T-helper 2 cell treated with Interferon-gamma antibody and Interleukin-4, amounts not matched to agents 5 μg/mL and 100 μg/mL, for 36 hours (primary cell): ENCODE measurements at regions not wholly inside any gene's neighbourhood (a gene's known extent, or its start where the extent isn't known, plus 50 kb on each side); places are given as distances from the start of the nearest gene placed in this dataset.
"Not testable (repeated sequence)": the region's sequence is repeated elsewhere in the genome, so short reads cannot be mapped to it uniquely, and the experiment has no call there.

ENCODE experiments used
- DNase-seq: peaks from one replicate; pipeline ENCODE4 v3.0.0; 2021; ENCODE audit warnings: low spot score
- H3K27ac Mint-ChIP-seq: one replicate; pipeline ENCODE4 v1.8.0; 2021; ENCODE audit warnings: mild to moderate bottlenecking, mixed read lengths
- H3K27me3 Mint-ChIP-seq: one replicate; pipeline ENCODE4 v1.8.0; 2021; ENCODE audit warnings: low read depth, mixed read lengths
- H3K36me3 Mint-ChIP-seq: one replicate; pipeline ENCODE4 v1.8.0; 2021; ENCODE audit warnings: low read depth, mixed read lengths
- H3K4me1 Mint-ChIP-seq: one replicate; pipeline ENCODE4 v1.8.0; 2021; ENCODE audit warnings: low read depth, mixed read lengths
- H3K4me3 Mint-ChIP-seq: one replicate; pipeline ENCODE4 v1.8.0; 2022; ENCODE audit warnings: mild to moderate bottlenecking, moderate library complexity, mixed read lengths
- H3K9me3 Mint-ChIP-seq: one replicate; pipeline ENCODE4 v1.8.0; 2021; ENCODE audit warnings: mixed read lengths

- Mint-ChIP-seq H3K36me3 (no peaks in the 10 kb centered on the region), H3K27me3 (no peaks in the 10 kb centered on the region), H3K27ac (no peak overlapping the region), H3K4me1 (no peaks in the 10 kb centered on the region), H3K4me3 (no peak overlapping the region), H3K9me3 (peaks cover 32% of the 10 kb centered on the region)
- no peak for DNase-seq
Observed at GRCh38 chr21:20276954-20277353, 721.3 kb upstream of the NCAM2 start.

GRCh38 chr21:20283836-20284235 is 714.4 kb upstream of the NCAM2 start:
- Mint-ChIP-seq H3K4me3 (no peak overlapping the region), H3K36me3 (no peaks in the 10 kb centered on the region), H3K27me3 (no peaks in the 10 kb centered on the region), H3K4me1 (no peaks in the 10 kb centered on the region), H3K27ac (no peak overlapping the region), H3K9me3 (peaks cover 8% of the 10 kb centered on the region)
- DNase-seq, result no peak

- H3K9me3 Mint-ChIP-seq, result peaks cover 19% of the 10 kb centered on the region
- H3K27ac Mint-ChIP-seq, result no peak overlapping the region
- no peaks in the 10 kb centered on the region for H3K36me3 Mint-ChIP-seq
- no peaks in the 10 kb centered on the region for H3K27me3 Mint-ChIP-seq
- no peaks in the 10 kb centered on the region for H3K4me1 Mint-ChIP-seq
- no peak for DNase-seq
- no peak overlapping the region for H3K4me3 Mint-ChIP-seq
Observed at GRCh38 chr21:20292280-20292679, 705.9 kb upstream of the NCAM2 start.

GRCh38 chr21:20292854-20293253 is 705.4 kb upstream of the NCAM2 start:
- DNase-seq, H3K27ac Mint-ChIP-seq, H3K4me3 Mint-ChIP-seq, H3K27me3 Mint-ChIP-seq, H3K4me1 Mint-ChIP-seq, H3K36me3 Mint-ChIP-seq: not testable (repeated sequence)
- H3K9me3 Mint-ChIP-seq, result peaks cover 24% of the 10 kb centered on the region

GRCh38 chr21:20301395-20301794 is 696.8 kb upstream of the NCAM2 start:
- no peak overlapping the region for H3K4me3 Mint-ChIP-seq
- no peak for DNase-seq
- no peaks in the 10 kb centered on the region for H3K27me3 Mint-ChIP-seq
- H3K27ac Mint-ChIP-seq, result no peak overlapping the region
- H3K36me3 Mint-ChIP-seq, result no peaks in the 10 kb centered on the region
- no peaks in the 10 kb centered on the region for H3K4me1 Mint-ChIP-seq
- peaks cover 32% of the 10 kb centered on the region for H3K9me3 Mint-ChIP-seq

GRCh38 chr21:20302084-20302483 is 696.1 kb upstream of the NCAM2 start:
- no peaks in the 10 kb centered on the region for H3K4me1 Mint-ChIP-seq
- peaks cover 30% of the 10 kb centered on the region for H3K9me3 Mint-ChIP-seq
- no peak for DNase-seq
- no peak overlapping the region for H3K27ac Mint-ChIP-seq
- H3K27me3 Mint-ChIP-seq, result no peaks in the 10 kb centered on the region
- no peaks in the 10 kb centered on the region for H3K36me3 Mint-ChIP-seq
- H3K4me3 Mint-ChIP-seq, result no peak overlapping the region

- Mint-ChIP-seq H3K36me3 (no peaks in the 10 kb centered on the region), H3K4me3 (no peak overlapping the region), H3K27ac (no peak overlapping the region), H3K4me1 (no peaks in the 10 kb centered on the region), H3K9me3 (peaks cover 43% of the 10 kb centered on the region), H3K27me3 (no peaks in the 10 kb centered on the region)
- DNase-seq, result no peak
Observed at GRCh38 chr21:20306836-20307235, 691.4 kb upstream of the NCAM2 start.

- no peak overlapping the region for H3K27ac Mint-ChIP-seq
- H3K9me3 Mint-ChIP-seq, result peaks cover 42% of the 10 kb centered on the region
- DNase-seq, result no peak
- H3K27me3 Mint-ChIP-seq, result no peaks in the 10 kb centered on the region
- H3K36me3 Mint-ChIP-seq, result no peaks in the 10 kb centered on the region
- no peaks in the 10 kb centered on the region for H3K4me1 Mint-ChIP-seq
- no peak overlapping the region for H3K4me3 Mint-ChIP-seq
Observed at GRCh38 chr21:20308586-20309315, 689.5 kb upstream of the NCAM2 start.

GRCh38 chr21:20311234-20311787 is 686.9 kb upstream of the NCAM2 start:
- no peak for DNase-seq
- H3K4me1 Mint-ChIP-seq, result no peaks in the 10 kb centered on the region
- no peaks in the 10 kb centered on the region for H3K27me3 Mint-ChIP-seq
- peaks cover 43% of the 10 kb centered on the region for H3K9me3 Mint-ChIP-seq
- no peaks in the 10 kb centered on the region for H3K36me3 Mint-ChIP-seq
- no peak overlapping the region for H3K27ac Mint-ChIP-seq
- no peak overlapping the region for H3K4me3 Mint-ChIP-seq

- Mint-ChIP-seq H3K9me3 (peaks cover 54% of the 10 kb centered on the region), H3K27me3 (no peaks in the 10 kb centered on the region), H3K4me3 (no peak overlapping the region), H3K36me3 (no peaks in the 10 kb centered on the region), H3K27ac (no peak overlapping the region), H3K4me1 (no peaks in the 10 kb centered on the region)
- DNase-seq, result no peak
Observed at GRCh38 chr21:20313013-20313412, 685.2 kb upstream of the NCAM2 start.

GRCh38 chr21:20315042-20315441 is 683.2 kb upstream of the NCAM2 start:
- no peaks in the 10 kb centered on the region for H3K4me1 Mint-ChIP-seq
- H3K27ac Mint-ChIP-seq, result no peak overlapping the region
- H3K27me3 Mint-ChIP-seq, result no peaks in the 10 kb centered on the region
- DNase-seq, result no peak
- no peak overlapping the region for H3K4me3 Mint-ChIP-seq
- no peaks in the 10 kb centered on the region for H3K36me3 Mint-ChIP-seq
- peaks cover 44% of the 10 kb centered on the region for H3K9me3 Mint-ChIP-seq

- Mint-ChIP-seq H3K27ac (no peak overlapping the region), H3K4me1 (no peaks in the 10 kb centered on the region), H3K27me3 (no peaks in the 10 kb centered on the region), H3K4me3 (no peak overlapping the region), H3K36me3 (no peaks in the 10 kb centered on the region), H3K9me3 (peaks cover 45% of the 10 kb centered on the region)
- no peak for DNase-seq
Observed at GRCh38 chr21:20329636-20330035, 668.6 kb upstream of the NCAM2 start.

- Mint-ChIP-seq H3K36me3 (no peaks in the 10 kb centered on the region), H3K4me3 (no peak overlapping the region), H3K4me1 (no peaks in the 10 kb centered on the region), H3K27me3 (no peaks in the 10 kb centered on the region), H3K9me3 (peaks cover 39% of the 10 kb centered on the region), H3K27ac (no peak overlapping the region)
- DNase-seq, result no peak
Observed at GRCh38 chr21:20330652-20331051, 667.6 kb upstream of the NCAM2 start.

GRCh38 chr21:20334585-20334984 is 663.6 kb upstream of the NCAM2 start:
- H3K4me1 Mint-ChIP-seq, result no peaks in the 10 kb centered on the region
- H3K27me3 Mint-ChIP-seq, result no peaks in the 10 kb centered on the region
- peaks cover 29% of the 10 kb centered on the region for H3K9me3 Mint-ChIP-seq
- no peak overlapping the region for H3K4me3 Mint-ChIP-seq
- H3K27ac Mint-ChIP-seq, result no peak overlapping the region
- no peaks in the 10 kb centered on the region for H3K36me3 Mint-ChIP-seq
- DNase-seq, result no peak

GRCh38 chr21:20341431-20341830 is 656.8 kb upstream of the NCAM2 start:
- no peak for DNase-seq
- H3K9me3 Mint-ChIP-seq, result peaks cover 45% of the 10 kb centered on the region
- no peak overlapping the region for H3K4me3 Mint-ChIP-seq
- H3K36me3 Mint-ChIP-seq, result no peaks in the 10 kb centered on the region
- H3K27ac Mint-ChIP-seq, result no peak overlapping the region
- no peaks in the 10 kb centered on the region for H3K27me3 Mint-ChIP-seq
- no peaks in the 10 kb centered on the region for H3K4me1 Mint-ChIP-seq
